Left ventricle myocardium inferior (tissue), 1 donor: ENCODE measurements at regions not wholly inside any gene's neighbourhood (a gene's known extent, or its start where the extent isn't known, plus 50 kb on each side); places are given as distances from the start of the nearest gene placed in this dataset.

Experiments
- DNase-seq: peaks from one replicate; pipeline ENCODE4 v3.0.0-alpha.2; 2020
- H3K27ac ChIP-seq: fragments of 200-600 bp; replicated peaks from 2 replicates; pipeline ENCODE4 v1.8.0; 2021
- H3K27me3 ChIP-seq: fragments of 200-600 bp; 2 replicates; pipeline ENCODE4 v1.8.0; 2021; ENCODE audit warnings: low read depth
- H3K36me3 ChIP-seq: fragments of 200-600 bp; 2 replicates; pipeline ENCODE4 v1.8.0; 2021
- H3K4me1 ChIP-seq: fragments of 200-600 bp; 2 replicates; pipeline ENCODE4 v1.8.0; 2021
- H3K4me3 ChIP-seq: fragments of 200-600 bp; 2 replicates; pipeline ENCODE4 v1.8.0; 2021; ENCODE audit warnings: mild to moderate bottlenecking, moderate library complexity
- H3K9me3 ChIP-seq: fragments of 200-600 bp; replicated peaks from 2 replicates; pipeline ENCODE4 v1.8.0; 2021
- intact Hi-C: fragments of 100-400 bp; cut with micrococcal nuclease; formaldehyde crosslinking; loops from one replicate; pipeline ENCODE4 v1.11.0; 2022
- TF ChIP-seq, protein P1 (sequence below): fragments of 200-600 bp; IDR thresholded peaks from 2 replicates; pipeline ENCODE4 v1.8.0; 2021; ENCODE audit warnings: antibody characterized with exemption, mild to moderate bottlenecking, borderline replicate concordance
- donor health status: DM: no; HTN: yes; CAD: no; lungs with severe emphysema.

DNA sequence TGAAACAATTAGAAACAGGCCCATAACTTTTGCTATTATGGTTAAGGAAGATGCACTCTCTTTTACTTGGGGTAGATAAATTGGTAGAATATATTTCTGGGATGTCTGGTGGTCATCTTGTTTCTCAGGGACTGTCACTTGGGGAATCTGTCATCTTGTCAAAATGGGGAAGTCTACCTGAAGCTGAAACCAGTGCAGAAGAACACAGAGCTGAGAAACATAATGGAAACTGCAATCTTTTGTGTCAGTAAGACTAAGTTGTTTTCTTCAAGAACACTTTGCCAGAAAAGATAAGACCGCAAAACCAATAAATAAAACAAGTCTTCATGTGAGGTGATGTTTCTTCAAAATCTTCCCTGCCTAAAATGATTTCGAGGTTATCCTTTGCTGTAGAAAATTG is 92.0 kb downstream of the NAA11 start:
- intact Hi-C loops: no loop called here
- no peaks in the 10 kb centered on the region for H3K27me3 ChIP-seq
- DNase-seq: no peak
- H3K4me1 ChIP-seq: no peaks in the 10 kb centered on the region
- TF ChIP-seq, protein P1, sequence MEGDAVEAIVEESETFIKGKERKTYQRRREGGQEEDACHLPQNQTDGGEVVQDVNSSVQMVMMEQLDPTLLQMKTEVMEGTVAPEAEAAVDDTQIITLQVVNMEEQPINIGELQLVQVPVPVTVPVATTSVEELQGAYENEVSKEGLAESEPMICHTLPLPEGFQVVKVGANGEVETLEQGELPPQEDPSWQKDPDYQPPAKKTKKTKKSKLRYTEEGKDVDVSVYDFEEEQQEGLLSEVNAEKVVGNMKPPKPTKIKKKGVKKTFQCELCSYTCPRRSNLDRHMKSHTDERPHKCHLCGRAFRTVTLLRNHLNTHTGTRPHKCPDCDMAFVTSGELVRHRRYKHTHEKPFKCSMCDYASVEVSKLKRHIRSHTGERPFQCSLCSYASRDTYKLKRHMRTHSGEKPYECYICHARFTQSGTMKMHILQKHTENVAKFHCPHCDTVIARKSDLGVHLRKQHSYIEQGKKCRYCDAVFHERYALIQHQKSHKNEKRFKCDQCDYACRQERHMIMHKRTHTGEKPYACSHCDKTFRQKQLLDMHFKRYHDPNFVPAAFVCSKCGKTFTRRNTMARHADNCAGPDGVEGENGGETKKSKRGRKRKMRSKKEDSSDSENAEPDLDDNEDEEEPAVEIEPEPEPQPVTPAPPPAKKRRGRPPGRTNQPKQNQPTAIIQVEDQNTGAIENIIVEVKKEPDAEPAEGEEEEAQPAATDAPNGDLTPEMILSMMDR: no peak
- no peak overlapping the region for H3K4me3 ChIP-seq
- H3K27ac ChIP-seq: no peak overlapping the region
- H3K36me3 ChIP-seq: no peaks in the 10 kb centered on the region
- no peaks in the 10 kb centered on the region for H3K9me3 ChIP-seq

- no peak for DNase-seq
- intact Hi-C loops: no loop called here
- Histone ChIP-seq H3K4me1 (no peaks in the 10 kb centered on the region), H3K4me3 (no peak overlapping the region), H3K36me3 (no peaks in the 10 kb centered on the region), H3K27ac (no peak overlapping the region), H3K27me3 (no peaks in the 10 kb centered on the region), H3K9me3 (no peaks in the 10 kb centered on the region)
- TF ChIP-seq, protein P1: no peak
Measured at GRCh38 chr4:79232540-79232939, 93.3 kb downstream of the NAA11 start.

DNA sequence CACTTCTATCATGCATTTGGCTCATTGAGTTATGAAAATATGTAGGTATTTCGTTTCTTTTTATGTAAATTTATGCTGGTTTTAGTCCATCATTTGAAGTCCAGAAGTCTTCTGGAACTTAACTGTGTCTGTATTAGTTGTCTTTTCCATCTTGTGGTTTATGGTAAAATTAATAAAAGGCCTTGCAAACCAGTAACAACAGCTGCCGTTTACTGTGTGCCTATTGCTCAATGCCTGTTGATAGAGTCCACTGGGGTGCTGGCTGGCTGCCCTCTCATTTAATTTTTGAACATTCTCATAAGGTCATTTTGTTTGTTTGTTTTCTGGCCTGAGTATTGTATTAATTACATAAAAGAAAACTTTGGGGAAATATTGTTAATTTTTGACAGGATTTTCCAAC is 98.0 kb downstream of the NAA11 start:
- Histone ChIP-seq H3K4me1 (no peaks in the 10 kb centered on the region), H3K4me3 (no peak overlapping the region), H3K9me3 (no peaks in the 10 kb centered on the region), H3K27me3 (no peaks in the 10 kb centered on the region), H3K27ac (peak overlapping the region; percentile 48), H3K36me3 (no peaks in the 10 kb centered on the region)
- TF ChIP-seq, protein P1: no peak
- peak; percentile 58 for DNase-seq
- intact Hi-C loops: no loop called here

DNA sequence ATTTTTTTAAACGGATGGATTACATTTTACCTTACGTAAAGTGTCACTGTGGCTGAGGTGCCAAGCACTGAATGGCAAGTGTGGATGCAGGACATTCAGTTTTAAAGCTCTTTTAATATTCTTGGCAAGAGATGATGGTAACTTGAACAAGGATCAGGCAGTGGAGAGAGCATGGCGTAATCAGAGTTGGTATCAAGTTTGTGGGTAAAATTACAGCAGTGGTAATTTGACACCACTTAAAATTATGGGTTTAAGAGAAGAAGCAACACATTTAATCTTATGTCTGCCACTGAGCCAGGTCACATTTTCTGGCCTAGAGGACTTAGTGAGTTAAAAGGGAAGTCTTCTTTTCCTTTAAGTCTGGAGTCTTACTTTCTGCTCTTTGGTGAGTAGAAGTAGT is 100.5 kb downstream of the NAA11 start:
- TF ChIP-seq, protein P1: no peak
- Histone ChIP-seq H3K36me3 (no peaks in the 10 kb centered on the region), H3K27me3 (no peaks in the 10 kb centered on the region), H3K4me3 (no peak overlapping the region), H3K9me3 (no peaks in the 10 kb centered on the region), H3K4me1 (no peaks in the 10 kb centered on the region), H3K27ac (no peak overlapping the region)
- no peak for DNase-seq
- intact Hi-C loops: no loop called here

GRCh38 chr4:79224777-79225104 is 101.1 kb downstream of the NAA11 start:
- intact Hi-C loops: no loop called here
- no peaks in the 10 kb centered on the region for H3K9me3 ChIP-seq
- TF ChIP-seq, protein P1: no peak
- H3K4me1 ChIP-seq: no peaks in the 10 kb centered on the region
- H3K4me3 ChIP-seq: no peak overlapping the region
- H3K36me3 ChIP-seq: no peaks in the 10 kb centered on the region
- no peak overlapping the region for H3K27ac ChIP-seq
- no peaks in the 10 kb centered on the region for H3K27me3 ChIP-seq
- no peak for DNase-seq
